ENCODE measurements at regions not wholly inside any gene's neighbourhood (a gene's known extent, or its start where the extent isn't known, plus 50 kb on each side); places are given as distances from the start of the nearest gene placed in this dataset.
"Not testable (repeated sequence)": the region's sequence is repeated elsewhere in the genome, so short reads cannot be mapped to it uniquely, and the experiment has no call there.

- H2AFZ ChIP-seq (ENCODE audit: low read length); H3K4me3 ChIP-seq (ENCODE audit: insufficient read depth, low read length); H3K27me3 ChIP-seq (ENCODE audit: insufficient read depth, low read length); H3K9me3 ChIP-seq (ENCODE audit: low read depth, low read length); H3K36me3 ChIP-seq (ENCODE audit: insufficient read depth, low read length); H3K4me2 ChIP-seq (ENCODE audit: insufficient read depth, low read length); DNase-seq (ENCODE audit: insufficient read length, low spot score, missing footprints); H3K79me2 ChIP-seq (ENCODE audit: insufficient read depth, low read length); H3K4me1 ChIP-seq (ENCODE audit: insufficient read depth, low read length); H3K27ac ChIP-seq (ENCODE audit: low read depth, low read length); H4K20me1 ChIP-seq (ENCODE audit: insufficient read depth, low read length): not testable (repeated sequence)
Measured at GRCh38 chr9:89859842-89860241, 255.0 kb downstream of the GADD45G start.

GRCh38 chr9:89861371-89861770, 256.6 kb downstream of the GADD45G start:
- H3K4me3 ChIP-seq (ENCODE audit: insufficient read depth, low read length); H3K4me1 ChIP-seq (ENCODE audit: insufficient read depth, low read length); H3K36me3 ChIP-seq (ENCODE audit: insufficient read depth, low read length); H3K27me3 ChIP-seq (ENCODE audit: insufficient read depth, low read length); H3K4me2 ChIP-seq (ENCODE audit: insufficient read depth, low read length); H3K9me3 ChIP-seq (ENCODE audit: low read depth, low read length); DNase-seq (ENCODE audit: insufficient read length, low spot score, missing footprints); H4K20me1 ChIP-seq (ENCODE audit: insufficient read depth, low read length); H3K27ac ChIP-seq (ENCODE audit: low read depth, low read length); H2AFZ ChIP-seq (ENCODE audit: low read length); H3K79me2 ChIP-seq (ENCODE audit: insufficient read depth, low read length): not testable (repeated sequence)

- H3K9me3 ChIP-seq (ENCODE audit: low read depth, low read length): no peaks in the 10 kb centered on the region
- H3K36me3 ChIP-seq (ENCODE audit: insufficient read depth, low read length): no peaks in the 10 kb centered on the region
- H3K27ac ChIP-seq (ENCODE audit: low read depth, low read length): no peak overlapping the region
- H2AFZ ChIP-seq (ENCODE audit: low read length): no peak overlapping the region
- H3K4me1 ChIP-seq (ENCODE audit: insufficient read depth, low read length): no peaks in the 10 kb centered on the region
- no peak overlapping the region for H3K4me2 ChIP-seq (ENCODE audit: insufficient read depth, low read length)
- no peaks in the 10 kb centered on the region for H3K27me3 ChIP-seq (ENCODE audit: insufficient read depth, low read length)
- no peak overlapping the region for H3K4me3 ChIP-seq (ENCODE audit: insufficient read depth, low read length)
- TF ChIP-seq, protein P1, sequence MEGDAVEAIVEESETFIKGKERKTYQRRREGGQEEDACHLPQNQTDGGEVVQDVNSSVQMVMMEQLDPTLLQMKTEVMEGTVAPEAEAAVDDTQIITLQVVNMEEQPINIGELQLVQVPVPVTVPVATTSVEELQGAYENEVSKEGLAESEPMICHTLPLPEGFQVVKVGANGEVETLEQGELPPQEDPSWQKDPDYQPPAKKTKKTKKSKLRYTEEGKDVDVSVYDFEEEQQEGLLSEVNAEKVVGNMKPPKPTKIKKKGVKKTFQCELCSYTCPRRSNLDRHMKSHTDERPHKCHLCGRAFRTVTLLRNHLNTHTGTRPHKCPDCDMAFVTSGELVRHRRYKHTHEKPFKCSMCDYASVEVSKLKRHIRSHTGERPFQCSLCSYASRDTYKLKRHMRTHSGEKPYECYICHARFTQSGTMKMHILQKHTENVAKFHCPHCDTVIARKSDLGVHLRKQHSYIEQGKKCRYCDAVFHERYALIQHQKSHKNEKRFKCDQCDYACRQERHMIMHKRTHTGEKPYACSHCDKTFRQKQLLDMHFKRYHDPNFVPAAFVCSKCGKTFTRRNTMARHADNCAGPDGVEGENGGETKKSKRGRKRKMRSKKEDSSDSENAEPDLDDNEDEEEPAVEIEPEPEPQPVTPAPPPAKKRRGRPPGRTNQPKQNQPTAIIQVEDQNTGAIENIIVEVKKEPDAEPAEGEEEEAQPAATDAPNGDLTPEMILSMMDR (IDR thresholded peaks at IDR 0.05; ENCODE audit: extremely low read depth, low read depth, low read length): no peak
- peak; percentile 9 for DNase-seq (ENCODE audit: insufficient read length, low spot score, missing footprints)
- H3K79me2 ChIP-seq (ENCODE audit: insufficient read depth, low read length): no peaks in the 10 kb centered on the region
- no peaks in the 10 kb centered on the region for H4K20me1 ChIP-seq (ENCODE audit: insufficient read depth, low read length)
Measured at GRCh38 chr9:89862316-89862715, 257.5 kb downstream of the GADD45G start.

DNA sequence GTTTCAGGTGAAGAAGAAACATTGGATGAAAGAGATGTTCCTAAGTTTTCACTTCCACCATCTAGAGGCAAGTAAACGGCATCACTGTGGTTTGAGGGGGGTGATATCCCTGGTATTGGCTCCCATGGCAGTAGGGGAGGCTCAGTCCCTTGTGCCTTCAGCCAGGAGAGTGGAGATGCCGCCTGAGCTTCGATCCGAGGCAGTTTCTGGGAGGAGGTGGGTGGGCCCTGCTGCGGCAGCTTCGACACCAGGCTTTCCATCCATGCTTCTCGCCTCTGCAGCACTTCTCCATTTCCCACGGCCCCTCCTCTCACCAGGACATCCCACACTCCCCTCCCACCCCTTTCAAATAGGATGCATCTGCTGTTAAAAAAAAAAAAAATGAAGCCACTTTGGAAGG, 258.3 kb downstream of the GADD45G start:
- no peaks in the 10 kb centered on the region for H3K4me1 ChIP-seq (ENCODE audit: insufficient read depth, low read length)
- no peak overlapping the region for H3K4me2 ChIP-seq (ENCODE audit: insufficient read depth, low read length)

GRCh38 chr9:89863837-89864236, 259.0 kb downstream of the GADD45G start:
- H4K20me1 ChIP-seq (ENCODE audit: insufficient read depth, low read length): no peaks in the 10 kb centered on the region
- H3K4me2 ChIP-seq (ENCODE audit: insufficient read depth, low read length): no peak overlapping the region
- no peaks in the 10 kb centered on the region for H3K4me1 ChIP-seq (ENCODE audit: insufficient read depth, low read length)
- no peaks in the 10 kb centered on the region for H3K79me2 ChIP-seq (ENCODE audit: insufficient read depth, low read length)
- H3K4me3 ChIP-seq (ENCODE audit: insufficient read depth, low read length): no peak overlapping the region
- no peak overlapping the region for H2AFZ ChIP-seq (ENCODE audit: low read length)
- H3K27me3 ChIP-seq (ENCODE audit: insufficient read depth, low read length): no peaks in the 10 kb centered on the region
- peak; percentile 11 for DNase-seq (ENCODE audit: insufficient read length, low spot score, missing footprints)
- H3K27ac ChIP-seq (ENCODE audit: low read depth, low read length): no peak overlapping the region
- no peaks in the 10 kb centered on the region for H3K9me3 ChIP-seq (ENCODE audit: low read depth, low read length)
- H3K36me3 ChIP-seq (ENCODE audit: insufficient read depth, low read length): no peaks in the 10 kb centered on the region
- TF ChIP-seq, protein P1 (IDR thresholded peaks at IDR 0.05; ENCODE audit: extremely low read depth, low read depth, low read length): no peak

More for the DNA sequence above, 258.3 kb downstream of the GADD45G start:
- no peak for DNase-seq (ENCODE audit: insufficient read length, low spot score, missing footprints)
- Histone ChIP-seq H3K36me3 (ENCODE audit: insufficient read depth, low read length) (no peaks in the 10 kb centered on the region), H4K20me1 (ENCODE audit: insufficient read depth, low read length) (no peaks in the 10 kb centered on the region), H3K9me3 (ENCODE audit: low read depth, low read length) (no peaks in the 10 kb centered on the region), H3K27me3 (ENCODE audit: insufficient read depth, low read length) (no peaks in the 10 kb centered on the region), H3K4me3 (ENCODE audit: insufficient read depth, low read length) (no peak overlapping the region), H2AFZ (ENCODE audit: low read length) (no peak overlapping the region), H3K27ac (ENCODE audit: low read depth, low read length) (no peak overlapping the region), H3K79me2 (ENCODE audit: insufficient read depth, low read length) (no peaks in the 10 kb centered on the region)
- TF ChIP-seq, protein P1 (IDR thresholded peaks at IDR 0.05; ENCODE audit: extremely low read depth, low read depth, low read length): no peak
